ENCODE measurements at regions not wholly inside any gene's neighbourhood (a gene's known extent, or its start where the extent isn't known, plus 50 kb on each side); places are given as distances from the start of the nearest gene placed in this dataset.
A peak's percentile ranks its signal among the peaks of the same experiment; 100 is the strongest.
"Not testable (repeated sequence)": the region's sequence is repeated elsewhere in the genome, so short reads cannot be mapped to it uniquely, and the experiment has no call there.

- DNase-seq (ENCODE audit: extremely low read depth, low read depth), result not testable (repeated sequence)
These were observed 667.0 kb downstream of the BRINP3 start for GRCh38 chr1:189810639-189811038.

- DNase-seq (ENCODE audit: extremely low read depth, low read depth), result no peak
These were observed 665.7 kb downstream of the BRINP3 start for GRCh38 chr1:189811960-189812359.

GRCh38 chr1:189816558-189816957, 661.1 kb downstream of the BRINP3 start:
- DNase-seq (ENCODE audit: extremely low read depth, low read depth), result no peak

- DNase-seq (ENCODE audit: extremely low read depth, low read depth), result no peak
These were observed 657.9 kb downstream of the BRINP3 start for GRCh38 chr1:189819751-189820150.

- no peak for DNase-seq (ENCODE audit: extremely low read depth, low read depth)
These were observed 655.8 kb downstream of the BRINP3 start for GRCh38 chr1:189821833-189822232.

GRCh38 chr1:189834813-189835212, 642.9 kb downstream of the BRINP3 start:
- no peak for DNase-seq (ENCODE audit: extremely low read depth, low read depth)

GRCh38 chr1:189847613-189848012, 630.1 kb downstream of the BRINP3 start:
- DNase-seq (ENCODE audit: extremely low read depth, low read depth), result no peak

- DNase-seq (ENCODE audit: extremely low read depth, low read depth), result no peak
These were observed 625.8 kb downstream of the BRINP3 start for GRCh38 chr1:189851806-189852367.

GRCh38 chr1:189859385-189859977, 618.2 kb downstream of the BRINP3 start:
- DNase-seq (ENCODE audit: extremely low read depth, low read depth), result peak; percentile 8

- DNase-seq (ENCODE audit: extremely low read depth, low read depth), result no peak
These were observed 611.1 kb downstream of the BRINP3 start for GRCh38 chr1:189866606-189867005.

GRCh38 chr1:189868021-189868420, 609.6 kb downstream of the BRINP3 start:
- no peak for DNase-seq (ENCODE audit: extremely low read depth, low read depth)

- no peak for DNase-seq (ENCODE audit: extremely low read depth, low read depth)
These were observed 602.8 kb downstream of the BRINP3 start for GRCh38 chr1:189874715-189875435.

- DNase-seq (ENCODE audit: extremely low read depth, low read depth), result no peak
These were observed 597.5 kb downstream of the BRINP3 start for GRCh38 chr1:189880135-189880534.

GRCh38 chr1:189899686-189900425, 577.8 kb downstream of the BRINP3 start:
- no peak for DNase-seq (ENCODE audit: extremely low read depth, low read depth)

GRCh38 chr1:189904509-189904908, 573.2 kb downstream of the BRINP3 start:
- no peak for DNase-seq (ENCODE audit: extremely low read depth, low read depth)

GRCh38 chr1:189908113-189908512, 569.6 kb downstream of the BRINP3 start:
- no peak for DNase-seq (ENCODE audit: extremely low read depth, low read depth)

GRCh38 chr1:189921613-189922012, 556.1 kb downstream of the BRINP3 start:
- no peak for DNase-seq (ENCODE audit: extremely low read depth, low read depth)

GRCh38 chr1:189927641-189928040, 550.0 kb downstream of the BRINP3 start:
- no peak for DNase-seq (ENCODE audit: extremely low read depth, low read depth)

- DNase-seq (ENCODE audit: extremely low read depth, low read depth), result no peak
These were observed 548.1 kb downstream of the BRINP3 start for GRCh38 chr1:189929501-189930099.

GRCh38 chr1:189936861-189937260, 540.8 kb downstream of the BRINP3 start:
- no peak for DNase-seq (ENCODE audit: extremely low read depth, low read depth)

- no peak for DNase-seq (ENCODE audit: extremely low read depth, low read depth)
These were observed 537.7 kb downstream of the BRINP3 start for GRCh38 chr1:189939967-189940366.
